HUES64 (cell line): ENCODE measurements at regions not wholly inside any gene's neighbourhood (a gene's known extent, or its start where the extent isn't known, plus 50 kb on each side); places are given as distances from the start of the nearest gene placed in this dataset.
"Not testable (repeated sequence)": the region's sequence is repeated elsewhere in the genome, so short reads cannot be mapped to it uniquely, and the experiment has no call there.

Experiments
- H3K27ac ChIP-seq: 2 replicates; pipeline ENCODE4 v1.7.0; 2013; ENCODE audit warnings: low read depth, low read length, inconsistent platforms
- H3K27me3 ChIP-seq: 2 replicates; pipeline ENCODE4 v1.6.1; 2013; ENCODE audit warnings: mild to moderate bottlenecking, low read length; ENCODE audit not compliant: insufficient read depth
- H3K36me3 ChIP-seq: 2 replicates; pipeline ENCODE4 v1.6.1; 2013; ENCODE audit warnings: mild to moderate bottlenecking, low read length; ENCODE audit not compliant: insufficient read depth
- H3K4me1 ChIP-seq: 2 replicates; pipeline ENCODE4 v1.6.1; 2013; ENCODE audit warnings: mild to moderate bottlenecking, low read length, moderate library complexity; ENCODE audit not compliant: insufficient read depth
- H3K4me3 ChIP-seq: 2 replicates; pipeline ENCODE4 v1.5.1; 2013; ENCODE audit warnings: mild to moderate bottlenecking, low read length, moderate library complexity
- H3K9ac ChIP-seq: 2 replicates; pipeline ENCODE4 v1.6.1; 2013; ENCODE audit warnings: mild to moderate bottlenecking, low read depth, low read length
- H3K9me3 ChIP-seq: 2 replicates; pipeline ENCODE4 v1.6.1; 2013; ENCODE audit warnings: low read depth, low read length; ENCODE audit not compliant: insufficient read depth
- WGBS: fragments of 150-250, 120-280 bp; methylation state at CpG from one replicate; pipeline ENCODE4 v1.1.7; 2013; ENCODE audit warnings: missing lambda C conversion rate; 5-methylcytosine and 5-hydroxymethylcytosine counted together

DNA sequence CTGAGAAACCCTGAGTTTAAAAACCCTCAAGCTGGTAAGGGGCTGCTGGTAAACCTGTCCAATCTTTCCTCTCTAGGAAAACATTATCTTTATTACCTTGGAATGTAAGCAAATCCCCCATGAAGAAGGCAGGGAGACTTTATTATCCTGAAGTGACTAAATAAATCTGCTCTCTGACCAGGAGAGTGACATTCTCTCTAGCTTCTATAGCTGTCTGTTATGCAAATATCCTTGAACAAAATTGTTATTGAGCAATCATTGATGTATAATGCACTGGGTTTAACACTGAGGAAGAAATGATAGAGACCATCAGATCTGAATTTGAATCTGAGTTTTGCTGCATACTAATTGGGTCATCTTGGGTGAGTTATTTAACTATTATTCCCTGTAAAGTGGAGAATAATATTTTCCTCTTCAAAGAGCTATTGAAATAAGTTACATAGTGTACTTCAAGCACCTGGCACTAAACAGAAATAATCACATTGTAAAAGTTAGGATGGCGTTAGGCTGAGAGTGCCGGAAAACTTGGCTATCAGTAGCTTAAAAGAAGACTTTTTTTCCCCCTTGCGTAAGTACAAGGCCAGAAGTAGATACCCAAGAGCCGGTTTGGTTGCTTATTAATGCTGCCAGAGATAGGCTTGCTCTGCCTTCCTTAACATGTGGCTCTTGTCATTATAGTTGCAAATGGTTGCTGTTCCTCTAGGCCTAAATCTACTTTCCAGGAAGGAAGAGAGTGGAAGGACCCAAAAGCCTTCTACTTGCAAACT, 1503.1 kb downstream of the KHDRBS2 start:
- WGBS: 95% methylated on average over 4 of the region's 4 CpGs
- not testable (repeated sequence) for H3K36me3 ChIP-seq, H3K9ac ChIP-seq, H3K9me3 ChIP-seq, H3K27ac ChIP-seq, H3K27me3 ChIP-seq, H3K4me3 ChIP-seq, H3K4me1 ChIP-seq

DNA sequence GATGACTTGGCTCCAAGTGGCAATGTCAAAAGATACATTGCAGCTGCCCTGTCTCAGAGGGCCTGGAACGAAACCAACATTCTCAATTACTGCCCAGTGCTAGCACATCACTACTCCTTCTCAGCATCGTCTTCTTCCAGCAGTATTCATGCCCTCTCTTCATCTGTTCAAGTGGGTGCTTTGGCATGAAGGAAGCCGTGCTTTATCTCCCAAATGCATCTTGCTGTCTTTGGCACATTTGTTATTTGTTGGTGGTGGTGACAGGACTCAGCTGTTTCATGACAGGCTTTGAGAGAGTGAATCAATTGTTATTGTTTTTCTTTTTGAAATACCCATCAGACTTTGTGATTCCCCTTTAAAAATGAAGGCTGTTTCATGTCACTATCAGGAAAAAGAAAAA, 1506.4 kb downstream of the KHDRBS2 start:
- H3K4me3 ChIP-seq, H3K9ac ChIP-seq, H3K4me1 ChIP-seq, H3K27me3 ChIP-seq, H3K9me3 ChIP-seq, H3K36me3 ChIP-seq, H3K27ac ChIP-seq: not testable (repeated sequence)
- WGBS: 90% methylated on average over 3 of the region's 3 CpGs

DNA sequence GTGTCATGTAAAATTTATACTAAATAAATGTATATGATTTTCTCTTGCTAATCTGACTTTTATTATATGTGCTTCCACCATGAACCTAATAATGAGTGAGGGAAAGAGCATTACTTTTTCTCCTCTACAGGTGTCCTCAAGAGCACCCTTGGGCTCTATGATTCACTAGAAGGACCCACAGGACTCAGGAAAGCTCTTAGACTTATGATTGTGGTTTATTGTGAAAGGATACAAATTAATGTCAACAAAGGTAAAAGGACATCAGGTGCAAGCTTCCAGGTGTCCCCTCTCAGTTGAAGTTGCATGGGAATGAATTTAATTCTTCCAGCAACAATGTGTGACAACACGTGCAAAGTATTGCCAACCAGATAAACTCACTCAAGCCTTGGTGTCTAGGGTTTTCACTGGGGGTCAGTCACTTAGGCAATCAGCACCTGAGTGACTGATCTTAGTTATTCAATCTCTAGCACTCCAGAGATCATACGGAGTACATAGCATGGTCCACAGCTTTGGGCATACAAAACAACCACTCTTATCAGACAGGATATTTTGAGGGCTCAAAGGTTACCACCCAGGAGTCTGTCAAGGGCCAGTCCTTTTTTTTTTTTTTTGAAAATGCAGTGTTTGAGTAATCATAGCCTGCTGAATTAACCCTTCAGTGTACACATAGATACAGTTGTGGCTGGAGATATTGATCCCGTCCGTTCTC, 1518.1 kb downstream of the KHDRBS2 start:
- H3K27me3 ChIP-seq, H3K4me3 ChIP-seq, H3K36me3 ChIP-seq, H3K9me3 ChIP-seq, H3K4me1 ChIP-seq, H3K9ac ChIP-seq, H3K27ac ChIP-seq: not testable (repeated sequence)
- 99% methylated on average over 3 of the region's 4 CpGs for WGBS

DNA sequence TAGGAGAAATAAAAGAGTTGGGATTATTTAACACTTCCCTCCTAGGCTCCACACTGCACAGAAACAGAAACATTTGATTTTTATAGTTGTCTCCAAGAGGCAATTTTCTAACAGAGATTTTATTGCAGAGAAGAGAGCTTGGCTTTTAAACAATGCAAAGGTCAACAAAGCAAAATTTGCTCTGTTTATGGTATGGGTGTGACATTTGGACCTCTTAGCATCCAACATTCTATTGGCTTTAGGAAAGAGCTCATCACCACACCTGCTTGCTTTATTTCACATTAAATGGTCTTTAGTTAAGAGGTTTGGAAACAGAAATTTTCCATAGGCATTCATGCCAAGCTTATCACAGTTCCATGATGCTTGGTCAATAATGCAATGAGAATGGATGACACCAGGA, 1520.7 kb downstream of the KHDRBS2 start:
- not testable (repeated sequence) for H3K27me3 ChIP-seq, H3K4me3 ChIP-seq, H3K27ac ChIP-seq, H3K4me1 ChIP-seq, H3K36me3 ChIP-seq, H3K9ac ChIP-seq, H3K9me3 ChIP-seq

DNA sequence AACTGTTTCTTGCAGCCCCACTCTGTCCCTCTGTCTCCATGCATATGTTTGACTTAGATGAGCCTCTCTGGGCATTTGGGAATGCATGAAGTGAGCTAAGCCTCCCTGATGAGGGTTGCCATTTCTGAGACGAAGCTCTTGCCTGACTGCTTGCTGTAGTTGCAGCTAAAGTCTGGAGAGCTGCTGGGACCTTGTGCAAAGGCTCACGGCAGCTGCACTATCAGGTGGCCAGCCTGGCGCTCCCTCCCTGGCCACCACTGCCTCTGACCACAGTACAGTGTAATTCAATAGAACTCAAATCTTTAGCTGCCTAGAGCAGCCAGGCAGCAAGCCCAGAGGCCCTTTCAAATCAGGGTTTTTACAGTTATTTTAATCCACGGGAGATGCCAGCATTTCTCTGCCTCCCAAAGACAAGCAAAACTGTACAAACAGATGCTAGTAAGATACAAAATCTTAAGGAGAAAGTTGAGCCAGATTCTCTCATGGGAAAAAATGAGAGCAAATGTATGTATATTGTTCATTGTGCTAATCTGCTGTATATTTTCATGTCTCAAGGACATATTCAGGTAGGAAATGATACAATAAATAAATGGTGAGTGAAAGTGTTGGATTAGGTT, 1522.5 kb downstream of the KHDRBS2 start:
- not testable (repeated sequence) for H3K9me3 ChIP-seq, H3K4me3 ChIP-seq, H3K27ac ChIP-seq, H3K4me1 ChIP-seq, H3K36me3 ChIP-seq, H3K27me3 ChIP-seq, H3K9ac ChIP-seq
- whole genome bisulfite sequencing: 0% methylated on average over 1 of the region's 4 CpGs

DNA sequence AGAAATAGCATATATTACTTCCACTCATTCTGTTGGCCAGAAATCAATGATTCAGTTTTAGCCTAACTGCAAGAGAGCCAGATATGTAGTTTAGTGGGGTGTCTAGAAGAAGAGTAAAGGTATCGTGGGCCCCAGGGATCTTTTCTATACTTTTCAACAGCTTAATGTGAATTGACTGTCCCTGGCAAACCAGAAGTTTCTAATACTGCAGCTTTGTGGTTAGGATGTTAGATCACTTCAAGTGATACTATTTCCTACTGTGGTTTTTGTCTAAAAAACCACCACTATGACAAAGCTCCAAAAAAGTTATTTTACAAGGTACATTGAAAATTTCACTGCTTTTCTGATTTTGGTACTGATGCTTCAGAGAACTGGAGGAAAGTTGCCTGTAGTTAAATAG, 1525.1 kb downstream of the KHDRBS2 start:
- not testable (repeated sequence) for H3K4me3 ChIP-seq, H3K36me3 ChIP-seq, H3K4me1 ChIP-seq, H3K27me3 ChIP-seq, H3K9me3 ChIP-seq, H3K27ac ChIP-seq, H3K9ac ChIP-seq
- no CpG with 5 or more reads among the region's 1 CpG for WGBS

DNA sequence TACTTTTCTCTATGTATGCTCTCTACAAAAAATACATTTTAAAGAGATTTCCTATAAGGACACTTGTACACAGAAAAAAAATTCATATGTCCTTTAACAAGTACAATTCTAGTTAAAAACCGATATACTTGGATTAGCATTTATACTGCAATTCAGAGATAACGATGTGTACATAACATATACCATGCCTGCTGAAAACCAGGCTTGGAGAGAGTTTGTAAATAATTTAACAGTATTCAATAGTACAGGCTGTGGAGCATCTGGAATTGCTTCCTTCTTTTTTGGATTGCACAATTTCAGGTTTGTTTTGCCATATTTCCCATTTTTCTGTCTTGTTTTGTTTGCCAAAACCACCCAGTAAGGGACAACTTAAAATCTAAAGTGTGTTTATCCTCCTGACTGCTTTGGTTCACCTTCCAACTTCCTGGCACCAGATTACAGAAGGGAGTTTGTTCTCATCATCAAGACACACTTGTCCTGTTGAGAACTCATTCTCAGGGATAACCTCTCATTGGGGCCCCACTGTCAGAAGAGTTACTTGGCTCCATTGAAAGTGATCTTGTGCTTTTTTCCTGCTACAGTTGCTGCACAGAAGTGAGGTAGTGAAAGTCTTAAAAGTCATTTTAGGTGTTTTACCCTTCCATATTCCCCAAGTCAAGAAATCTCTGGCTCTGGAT, 1526.7 kb downstream of the KHDRBS2 start:
- H3K4me3 ChIP-seq, H3K36me3 ChIP-seq, H3K9me3 ChIP-seq, H3K27ac ChIP-seq, H3K9ac ChIP-seq, H3K4me1 ChIP-seq, H3K27me3 ChIP-seq: not testable (repeated sequence)
- 96% methylated on average over 2 of the region's 2 CpGs for WGBS

DNA sequence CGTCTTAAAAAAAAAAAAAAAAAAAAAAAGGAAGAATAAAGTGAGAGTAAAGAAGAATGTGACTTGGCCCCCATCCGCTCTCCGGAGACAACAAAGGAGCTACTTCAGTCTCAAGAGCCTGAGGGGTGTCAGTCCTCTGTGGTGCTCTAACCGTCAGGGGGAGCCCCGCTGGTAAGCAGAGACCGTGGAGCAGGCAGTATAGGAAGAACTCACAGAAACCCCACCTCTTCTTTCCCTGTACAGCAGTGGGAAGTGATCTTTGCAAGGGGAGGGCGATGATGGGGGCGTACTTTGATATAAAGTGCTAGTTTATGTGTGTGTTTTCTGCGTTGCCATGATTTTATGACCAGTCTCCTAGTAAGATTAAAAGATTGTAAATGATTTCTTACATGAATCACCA, 1527.3 kb downstream of the KHDRBS2 start:
- 92% methylated on average over 7 of the region's 9 CpGs for WGBS
- H3K36me3 ChIP-seq, H3K9ac ChIP-seq, H3K27ac ChIP-seq, H3K27me3 ChIP-seq, H3K4me1 ChIP-seq, H3K4me3 ChIP-seq, H3K9me3 ChIP-seq: not testable (repeated sequence)

DNA sequence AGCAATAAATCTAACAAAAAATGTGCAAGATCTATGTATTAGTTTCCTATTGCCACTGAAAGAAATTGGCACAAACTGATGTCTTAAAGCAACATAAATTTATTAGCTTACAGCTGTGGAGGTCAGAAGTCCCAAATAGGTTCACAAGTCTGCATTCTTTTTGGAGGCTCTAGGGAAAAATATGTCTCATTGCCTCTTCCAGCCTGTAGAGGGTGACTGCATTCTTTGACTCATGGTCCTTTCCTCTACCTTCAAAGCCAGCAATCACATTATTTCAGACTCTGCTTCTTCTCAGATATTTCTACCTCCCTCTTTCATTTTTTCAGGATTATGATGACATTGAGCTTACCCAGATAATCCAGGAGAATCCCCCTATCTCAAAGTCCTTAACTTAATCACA, 1531.1 kb downstream of the KHDRBS2 start:
- Histone ChIP-seq H3K9ac (no peak overlapping the region), H3K9me3 (peaks cover 9% of the 10 kb centered on the region; the same call in 1 of the 2 replicates), H3K4me1 (no peaks in the 10 kb centered on the region), H3K4me3 (no peak overlapping the region), H3K27ac (no peak overlapping the region), H3K36me3 (no peaks in the 10 kb centered on the region), H3K27me3 (no peaks in the 10 kb centered on the region)

DNA sequence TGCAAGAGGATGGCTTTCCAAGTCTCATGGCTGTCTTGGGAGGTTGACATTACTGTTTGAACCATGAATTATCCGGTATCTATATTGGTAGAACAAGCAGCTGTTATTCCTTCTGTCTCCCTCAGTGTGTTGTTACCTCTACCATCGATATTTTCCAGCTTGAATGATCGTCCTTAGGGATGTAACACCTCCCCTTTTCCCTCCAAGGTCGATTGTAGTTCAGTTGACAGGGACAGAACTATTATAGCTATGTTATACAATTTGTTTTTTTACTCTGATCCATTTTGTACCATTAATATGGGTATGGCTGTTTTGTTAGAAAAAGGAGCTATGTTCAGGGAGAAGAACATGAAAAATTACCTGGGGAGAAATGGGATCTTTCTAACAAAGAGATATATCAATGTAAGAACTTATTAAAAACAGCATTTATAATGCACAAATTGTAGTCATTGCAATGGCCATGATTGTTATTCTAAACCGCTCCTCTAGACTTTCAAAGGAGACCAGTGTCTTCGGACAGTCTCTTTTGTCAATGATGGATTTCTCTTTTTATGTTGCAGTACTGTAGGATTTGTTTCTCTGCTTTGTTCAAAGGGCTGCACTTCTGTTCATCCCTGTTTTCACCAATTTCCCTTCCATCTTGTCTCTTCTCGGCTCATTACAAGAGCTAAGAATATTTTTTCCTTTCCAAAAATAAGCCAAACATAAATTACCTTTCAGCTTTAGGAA, 1535.5 kb downstream of the KHDRBS2 start:
- H3K27ac ChIP-seq, H3K36me3 ChIP-seq, H3K9ac ChIP-seq, H3K9me3 ChIP-seq, H3K4me1 ChIP-seq, H3K27me3 ChIP-seq, H3K4me3 ChIP-seq: not testable (repeated sequence)
- WGBS: 96% methylated on average over 4 of the region's 7 CpGs
